Posterior cingulate gyrus (tissue), 11 donors: ENCODE measurements at regions not wholly inside any gene's neighbourhood (a gene's known extent, or its start where the extent isn't known, plus 50 kb on each side); places are given as distances from the start of the nearest gene placed in this dataset.

Source experiments
- DNase-seq, 10 donors: peaks; one replicate each; pipeline versions ENCODE4 v3.0.0 to v3.0.0-alpha.2; 2020 to 2021; ENCODE audit warnings: mixed read lengths in 3 of 10
- intact Hi-C: fragments of 100-400 bp; cut with DNase I; formaldehyde crosslinking; loops from one replicate; pipeline ENCODE4 v1.15.1; 2023

GRCh38 chr4:89665662-89666061 lies 171.3 kb downstream of the SNCA start:
- intact Hi-C loops = no loop called here
- DNase-seq = no peak

GRCh38 chr4:89664521-89664920 lies 172.4 kb downstream of the SNCA start:
- intact Hi-C loops = loop anchor here (5.0 kb wide), 1 partner anchor 48 kb away; no protein-coding TSS in a partner anchor
- no peak for DNase-seq

DNA sequence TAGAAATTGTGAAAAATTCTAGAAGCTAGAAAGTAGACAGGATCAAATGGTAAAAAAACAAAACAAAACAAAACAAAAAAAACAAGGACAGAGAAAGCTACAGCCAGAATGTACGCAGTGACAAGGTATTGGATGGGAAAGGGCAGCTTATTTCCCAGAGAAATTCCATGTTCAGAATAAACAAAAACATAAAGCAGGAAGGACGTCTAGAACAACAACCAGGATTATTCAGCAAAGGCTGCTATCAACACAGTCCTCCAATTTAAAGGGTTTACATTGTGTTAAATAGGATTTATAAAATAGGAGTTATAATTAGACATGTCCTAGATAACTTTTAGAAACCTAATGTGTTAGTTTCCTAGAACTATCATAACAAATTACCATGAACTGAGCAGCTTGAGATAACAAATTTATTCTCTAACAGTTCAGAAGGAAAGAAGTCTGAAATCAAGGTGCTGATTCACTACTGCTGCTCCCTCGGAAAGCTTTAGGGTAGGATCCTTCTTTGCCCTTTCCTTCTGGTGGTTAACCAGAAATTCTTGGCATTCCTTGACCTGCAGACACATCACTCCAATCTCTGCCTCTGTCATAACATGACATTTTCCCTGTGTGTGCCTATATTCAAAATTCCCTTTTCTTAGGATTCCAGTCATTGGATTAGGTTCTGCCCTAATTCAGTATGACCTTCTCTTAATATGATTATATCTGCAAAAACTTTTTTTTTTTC lies 175.6 kb downstream of the SNCA start:
- DNase-seq = no peak
- intact Hi-C loops = loop anchor here (5.0 kb wide), 1 partner anchor 51 kb away; no protein-coding TSS in a partner anchor

GRCh38 chr4:89660444-89661172 lies 176.4 kb downstream of the SNCA start:
- intact Hi-C loops = loop anchor here (5.0 kb wide), 1 partner anchor 52 kb away; no protein-coding TSS in a partner anchor
- DNase-seq = no peak

- intact Hi-C loops = loop anchor here (1.0 to 10.0 kb wide), 2 partner anchors 206 to 243 kb away; no protein-coding TSS in a partner anchor
- no peak for DNase-seq
These were observed 178.3 kb downstream of the SNCA start for GRCh38 chr4:89658701-89659024.

DNA sequence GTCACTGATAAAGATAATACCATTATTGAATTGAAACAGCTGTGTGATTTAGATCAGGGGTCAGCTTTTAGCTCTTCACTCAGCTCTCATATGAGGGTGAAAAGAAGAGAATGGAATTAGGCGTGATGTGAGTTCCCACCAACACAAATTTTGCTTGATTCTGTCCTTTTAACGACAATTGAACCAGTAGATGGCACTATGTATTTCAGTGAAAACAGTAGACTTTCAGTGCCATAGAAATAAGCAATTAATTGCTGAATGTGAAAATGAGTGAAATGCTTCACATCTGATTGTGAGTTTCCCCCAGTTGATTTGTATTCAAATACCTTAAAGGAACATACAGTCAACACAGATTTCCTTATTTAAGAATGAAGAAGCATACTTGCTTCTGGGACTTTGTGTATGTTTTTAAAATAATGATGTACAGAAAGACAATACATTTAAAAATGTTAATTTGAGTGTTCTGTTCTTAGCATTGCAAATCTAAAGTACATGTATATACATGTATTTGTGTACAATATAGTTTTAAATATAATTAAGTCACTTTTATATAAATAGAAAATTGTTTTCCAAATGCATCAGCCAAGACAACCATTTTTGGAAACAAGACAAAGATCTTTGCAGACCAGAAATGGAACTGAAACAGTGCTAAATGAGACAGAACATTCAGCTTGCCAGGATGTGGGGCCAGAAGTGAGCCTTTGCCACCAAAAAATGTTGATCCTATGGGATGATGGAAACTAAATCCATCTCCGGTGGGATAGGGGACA lies 178.8 kb downstream of the SNCA start:
- no peak for DNase-seq
- intact Hi-C loops = loop anchor here (1.0 to 10.0 kb wide), 2 partner anchors 207 to 243 kb away; no protein-coding TSS in a partner anchor

GRCh38 chr4:89653012-89653411 lies 183.9 kb downstream of the SNCA start:
- intact Hi-C loops = loop anchor here (10.0 kb wide), 1 partner anchor 212 kb away; no protein-coding TSS in a partner anchor
- DNase-seq = no peak

- intact Hi-C loops = no loop called here
- DNase-seq = no peak
These were observed 191.5 kb downstream of the SNCA start for GRCh38 chr4:89645482-89645881.

- intact Hi-C loops = no loop called here
- DNase-seq = no peak
These were observed 195.6 kb downstream of the SNCA start for GRCh38 chr4:89641367-89641687.

DNA sequence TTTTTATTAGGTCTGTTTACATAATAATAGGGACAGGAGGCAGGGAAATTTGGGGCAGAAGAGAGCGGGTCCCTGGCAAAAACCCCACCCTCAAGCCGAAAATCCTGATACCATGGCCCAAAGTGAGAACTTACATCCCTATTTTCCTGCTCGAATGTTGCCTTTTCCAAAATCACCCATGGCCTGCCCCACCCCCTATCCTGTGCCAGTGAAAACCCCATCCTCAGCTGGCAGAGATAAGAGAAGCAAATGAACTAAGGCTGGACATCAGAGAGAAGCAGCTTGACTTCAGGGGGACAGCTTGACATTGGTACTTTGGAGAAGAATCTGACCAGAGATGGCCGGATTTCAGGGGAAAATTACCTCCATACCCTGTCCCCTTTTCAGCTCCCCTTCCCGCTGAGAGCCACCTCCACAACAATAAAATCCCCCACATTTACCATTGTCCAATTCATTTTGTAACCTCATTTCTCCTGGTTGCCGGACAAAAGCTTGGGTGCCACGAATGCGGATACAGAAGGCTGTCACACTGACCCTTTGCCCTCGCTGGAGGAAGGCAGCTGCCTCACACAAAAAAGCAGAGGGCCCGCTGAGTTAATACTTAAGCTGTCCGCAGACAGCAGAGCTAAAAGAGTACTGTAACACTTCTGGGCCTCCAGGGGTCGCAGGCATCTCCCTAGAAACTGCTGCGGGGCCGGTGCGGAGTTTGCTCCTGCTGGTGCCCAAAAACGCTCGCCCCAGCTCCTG lies 196.2 kb downstream of the SNCA start:
- DNase-seq = peak in 5 of 10 donors; percentile 8 to 78 (median 31)

GRCh38 chr4:89639395-89639794 lies 197.6 kb downstream of the SNCA start:
- intact Hi-C loops = no loop called here
- DNase-seq = no peak

More for the DNA sequence above, 196.2 kb downstream of the SNCA start:
- intact Hi-C loops = no loop called here

DNA sequence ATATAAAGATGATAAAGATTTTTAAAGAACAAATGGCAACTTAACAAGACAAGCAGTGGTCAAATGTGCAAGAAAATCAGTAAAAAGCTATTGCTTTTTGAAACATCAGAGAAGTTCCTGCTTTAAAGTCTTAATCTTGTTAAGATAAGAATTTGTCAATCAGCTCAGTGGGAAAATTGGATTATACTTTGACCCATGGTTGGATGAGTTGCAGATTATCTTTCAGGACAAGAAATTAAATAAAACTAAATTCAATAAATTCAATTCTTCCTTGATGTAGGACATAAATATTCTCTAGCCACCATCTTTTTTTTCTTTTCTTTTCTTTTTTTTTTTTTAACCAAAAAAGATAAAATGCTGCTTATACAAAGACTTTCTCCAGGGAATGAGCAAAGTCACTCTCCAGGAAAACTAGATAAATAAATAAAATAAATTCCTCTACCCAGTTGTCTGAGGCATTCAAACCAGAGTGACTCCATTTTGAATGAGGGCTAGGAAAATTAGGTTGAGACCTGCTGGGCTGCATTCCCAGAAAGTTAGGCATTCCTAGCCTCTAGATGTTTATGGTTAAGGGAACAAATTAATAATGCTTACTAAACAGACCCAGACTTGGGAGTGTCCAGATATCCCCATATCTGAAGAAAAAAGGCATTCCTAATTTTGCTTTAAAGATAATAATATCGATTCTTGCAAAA lies 211.2 kb downstream of the SNCA start:
- no peak for DNase-seq
- intact Hi-C loops = no loop called here

DNA sequence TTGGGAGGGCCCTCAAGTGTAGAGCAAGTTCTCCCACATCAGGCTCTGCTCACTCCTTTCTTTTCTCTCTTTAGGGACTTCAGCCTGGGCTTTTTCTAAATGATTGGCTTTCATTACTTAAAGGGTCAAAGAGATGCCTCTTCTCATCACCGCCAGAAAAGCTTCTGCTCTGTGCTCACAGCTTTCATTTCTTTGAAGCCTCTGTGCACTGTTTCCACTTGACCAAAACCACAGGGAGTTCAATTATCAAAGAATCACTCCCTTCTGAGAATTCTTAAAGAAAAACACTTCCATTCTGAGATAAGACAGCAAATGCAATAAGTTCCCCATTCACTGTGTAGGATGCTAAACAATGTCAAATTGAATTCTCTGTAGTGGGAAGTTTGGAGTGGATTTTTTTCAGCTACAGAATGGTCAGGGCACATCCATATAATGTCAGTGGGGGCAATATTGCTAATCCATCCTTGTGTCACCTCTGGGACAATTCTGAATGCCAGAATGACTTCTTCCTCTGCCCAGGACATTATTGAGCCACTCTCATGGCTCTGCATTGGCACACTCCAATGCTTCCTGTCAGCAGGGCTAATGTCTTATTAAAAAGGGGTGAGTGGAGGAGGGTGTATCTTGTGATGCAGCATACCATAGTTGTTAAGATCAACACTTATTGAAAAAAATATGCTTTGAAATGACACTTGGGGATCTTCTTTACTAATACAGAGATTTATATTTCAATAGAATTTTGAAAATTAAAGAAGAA lies 217.6 kb downstream of the SNCA start:
- DNase-seq = no peak
- intact Hi-C loops = no loop called here

GRCh38 chr4:89618151-89618550 lies 218.8 kb downstream of the SNCA start:
- intact Hi-C loops = no loop called here
- no peak for DNase-seq

DNA sequence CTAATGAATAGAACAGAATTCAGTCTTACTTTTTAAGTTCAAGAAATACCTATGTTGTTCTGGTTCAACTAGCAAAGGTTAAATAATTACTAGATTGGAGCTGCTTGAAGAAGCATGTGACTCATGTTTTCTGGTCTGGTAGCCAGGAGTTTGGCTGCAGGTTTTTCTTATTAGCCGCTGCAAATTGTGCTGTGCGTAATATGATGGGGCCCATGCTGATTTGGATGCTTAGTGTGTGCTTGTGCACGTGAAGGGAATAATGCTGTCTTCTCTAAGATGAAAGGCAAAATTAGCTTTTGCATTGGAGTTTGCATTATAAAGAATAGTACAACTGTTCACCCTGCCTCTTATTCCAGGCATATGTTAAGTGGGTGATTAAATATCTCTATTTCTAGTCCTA lies 219.6 kb downstream of the SNCA start:
- DNase-seq = no peak
- intact Hi-C loops = no loop called here

DNA sequence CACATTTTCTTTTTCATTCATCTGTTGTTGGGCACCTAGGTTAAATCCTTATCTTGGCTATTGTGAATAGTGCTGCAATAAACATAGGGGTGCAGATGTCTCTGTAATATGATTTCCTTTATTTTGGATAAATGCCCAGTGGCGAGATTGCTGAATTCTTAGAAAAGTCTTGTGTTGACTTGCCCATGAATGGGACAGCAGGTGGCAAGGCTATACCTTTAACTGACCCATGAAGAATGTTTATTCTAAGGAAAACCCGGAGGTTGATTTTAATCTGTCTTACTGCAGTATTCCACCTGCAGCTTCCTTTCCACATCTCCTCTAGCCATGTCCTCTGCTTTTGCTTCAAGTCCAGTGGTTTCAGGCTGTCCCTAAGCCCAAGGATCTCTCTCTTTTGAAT lies 220.6 kb downstream of the SNCA start:
- intact Hi-C loops = no loop called here
- DNase-seq = no peak

- intact Hi-C loops = no loop called here
- no peak for DNase-seq
These were observed 221.9 kb downstream of the SNCA start for GRCh38 chr4:89615051-89615450.

DNA sequence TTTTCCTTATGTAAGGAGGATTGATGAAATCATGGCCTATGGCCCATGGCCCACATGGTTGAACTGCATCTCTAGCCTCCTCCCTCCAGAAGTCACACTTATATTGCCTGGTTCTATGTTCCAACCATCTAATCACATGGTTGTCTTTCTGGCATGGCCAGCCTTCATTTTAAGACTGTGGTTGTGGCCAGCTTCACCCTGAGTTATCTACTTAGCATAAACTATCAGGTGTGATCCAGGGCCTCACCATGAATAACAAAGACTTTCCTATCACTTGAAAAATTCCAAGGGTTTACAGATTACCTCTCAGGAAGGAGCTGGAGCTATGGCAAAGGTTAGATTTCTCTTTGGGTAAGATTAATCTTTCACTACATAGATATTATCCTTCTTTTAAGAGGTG lies 222.8 kb downstream of the SNCA start:
- no peak for DNase-seq
- intact Hi-C loops = no loop called here

GRCh38 chr4:89610236-89610635 lies 226.7 kb downstream of the SNCA start:
- intact Hi-C loops = no loop called here
- no peak for DNase-seq
